Loucy (cell line): ENCODE measurements at regions not wholly inside any gene's neighbourhood (a gene's known extent, or its start where the extent isn't known, plus 50 kb on each side); places are given as distances from the start of the nearest gene placed in this dataset.
A peak's percentile ranks its signal among the peaks of the same experiment; 100 is the strongest.

Experiments
- H2AFZ ChIP-seq: fragments of 200-600 bp; sonication (generic); 2 replicates; pipeline ENCODE4 v1.6.0; 2016; ENCODE audit warnings: antibody characterized with exemption, mild to moderate bottlenecking, low read length, moderate library complexity
- H3F3A ChIP-seq: fragments of 200-600 bp; 2 replicates; pipeline ENCODE4 v1.6.0; 2016; ENCODE audit warnings: antibody characterized with exemption, low read depth, mild to moderate bottlenecking
- H3K27me3 ChIP-seq: fragments of 200-600 bp; sonication (generic); 2 replicates; pipeline ENCODE4 v1.6.1; 2014; ENCODE audit warnings: low read length, mild to moderate bottlenecking; ENCODE audit not compliant: insufficient read depth, poor library complexity, severe bottlenecking
- H3K36me3 ChIP-seq: fragments of 200-600 bp; sonication (generic); 2 replicates; pipeline ENCODE4 v1.6.1; 2016; ENCODE audit warnings: low read length; ENCODE audit not compliant: insufficient read depth
- H3K4me1 ChIP-seq: fragments of 200-600 bp; sonication (generic); 2 replicates; pipeline ENCODE4 v1.5.1; 2014; ENCODE audit warnings: low read length, mild to moderate bottlenecking; ENCODE audit not compliant: insufficient read depth, poor library complexity, severe bottlenecking
- H3K4me2 ChIP-seq: fragments of 200-600 bp; sonication (generic); 2 replicates; pipeline ENCODE4 v1.6.0; 2014; ENCODE audit warnings: antibody characterized with exemption, low read length, low read depth, mild to moderate bottlenecking; ENCODE audit not compliant: poor library complexity, severe bottlenecking
- H3K4me3 ChIP-seq: fragments of 200-600 bp; sonication (generic); 2 replicates; pipeline ENCODE4 v1.5.1; 2014; ENCODE audit warnings: low read length, mild to moderate bottlenecking, mixed read lengths; ENCODE audit not compliant: poor library complexity, severe bottlenecking
- H3K79me2 ChIP-seq: fragments of 200-600 bp; sonication (generic); 2 replicates; pipeline ENCODE4 v1.6.1; 2014; ENCODE audit warnings: low read length; ENCODE audit not compliant: insufficient read depth
- H3K9ac ChIP-seq: fragments of 200-600 bp; sonication (generic); 2 replicates; pipeline ENCODE4 v1.6.0; 2014; ENCODE audit warnings: mild to moderate bottlenecking, low read depth, low read length, moderate library complexity; ENCODE audit not compliant: poor library complexity, severe bottlenecking
- H3K9me2 ChIP-seq: fragments of 200-600 bp; sonication (generic); replicated peaks from 2 replicates; pipeline ENCODE4 v1.6.1; 2016; ENCODE audit warnings: low read depth, low read length, mixed read lengths
- H3K9me3 ChIP-seq: fragments of 200-600 bp; sonication (generic); 2 replicates; pipeline ENCODE4 v1.6.1; 2014; ENCODE audit warnings: mild to moderate bottlenecking, antibody characterized with exemption, low read length, low read depth; ENCODE audit not compliant: insufficient read depth
- H4K20me1 ChIP-seq: fragments of 200-600 bp; sonication (generic); 2 replicates; pipeline ENCODE4 v1.6.0; 2014; ENCODE audit warnings: antibody characterized with exemption, low read length, mild to moderate bottlenecking; ENCODE audit not compliant: insufficient read depth, poor library complexity, severe bottlenecking
- EZH2phosphoT487 ChIP-seq: fragments of 200-600 bp; IDR thresholded peaks from 2 replicates; pipeline ENCODE4 v1.6.1; 2018; ENCODE audit warnings: antibody characterized with exemption, mild to moderate bottlenecking, moderate library complexity, borderline replicate concordance
- TF ChIP-seq, protein P1 (sequence below): fragments of 200-600 bp; sonication (generic); conservative IDR thresholded peaks from 2 replicates; pipeline ENCODE4 v1.5.1; 2014; ENCODE audit warnings: mild to moderate bottlenecking, antibody characterized with exemption, low read length

GRCh38 chr6:88244721-88245120, 78.6 kb upstream of the CNR1 start:
- H3K4me3 ChIP-seq = no peak overlapping the region
- no peak overlapping the region for H2AFZ ChIP-seq
- no peaks in the 10 kb centered on the region for H3F3A ChIP-seq
- H3K9me3 ChIP-seq = no peaks in the 10 kb centered on the region
- no peaks in the 10 kb centered on the region for H3K9me2 ChIP-seq
- H4K20me1 ChIP-seq = no peaks in the 10 kb centered on the region
- no peaks in the 10 kb centered on the region for H3K27me3 ChIP-seq
- no peaks in the 10 kb centered on the region for H3K36me3 ChIP-seq
- no peak overlapping the region for H3K9ac ChIP-seq
- no peaks in the 10 kb centered on the region for H3K4me1 ChIP-seq
- TF ChIP-seq, protein P1, sequence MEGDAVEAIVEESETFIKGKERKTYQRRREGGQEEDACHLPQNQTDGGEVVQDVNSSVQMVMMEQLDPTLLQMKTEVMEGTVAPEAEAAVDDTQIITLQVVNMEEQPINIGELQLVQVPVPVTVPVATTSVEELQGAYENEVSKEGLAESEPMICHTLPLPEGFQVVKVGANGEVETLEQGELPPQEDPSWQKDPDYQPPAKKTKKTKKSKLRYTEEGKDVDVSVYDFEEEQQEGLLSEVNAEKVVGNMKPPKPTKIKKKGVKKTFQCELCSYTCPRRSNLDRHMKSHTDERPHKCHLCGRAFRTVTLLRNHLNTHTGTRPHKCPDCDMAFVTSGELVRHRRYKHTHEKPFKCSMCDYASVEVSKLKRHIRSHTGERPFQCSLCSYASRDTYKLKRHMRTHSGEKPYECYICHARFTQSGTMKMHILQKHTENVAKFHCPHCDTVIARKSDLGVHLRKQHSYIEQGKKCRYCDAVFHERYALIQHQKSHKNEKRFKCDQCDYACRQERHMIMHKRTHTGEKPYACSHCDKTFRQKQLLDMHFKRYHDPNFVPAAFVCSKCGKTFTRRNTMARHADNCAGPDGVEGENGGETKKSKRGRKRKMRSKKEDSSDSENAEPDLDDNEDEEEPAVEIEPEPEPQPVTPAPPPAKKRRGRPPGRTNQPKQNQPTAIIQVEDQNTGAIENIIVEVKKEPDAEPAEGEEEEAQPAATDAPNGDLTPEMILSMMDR = no peak
- H3K79me2 ChIP-seq = no peaks in the 10 kb centered on the region
- no peak overlapping the region for H3K4me2 ChIP-seq

DNA sequence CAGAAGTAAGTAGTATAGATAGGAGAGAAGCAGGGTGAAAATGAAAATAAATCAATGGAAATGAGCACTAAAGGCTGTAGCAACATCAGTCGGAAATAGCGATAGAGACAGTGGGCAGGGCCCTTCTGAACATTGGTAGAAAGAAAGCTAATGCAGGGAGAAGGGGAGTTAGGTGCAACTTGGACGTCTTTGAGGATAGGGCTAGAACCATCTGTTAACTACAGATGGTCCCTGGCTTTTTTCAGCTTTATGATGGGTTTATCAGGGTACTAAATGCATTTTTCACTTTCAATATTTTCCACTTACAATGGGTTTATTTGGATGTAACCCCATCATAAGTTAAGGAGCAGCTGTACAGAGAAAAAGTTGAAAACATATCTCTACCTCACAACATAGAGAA, 72.8 kb upstream of the CNR1 start:
- Histone ChIP-seq H3K27me3 (no peaks in the 10 kb centered on the region), H3K4me2 (no peak overlapping the region), H3F3A (no peaks in the 10 kb centered on the region), H2AFZ (no peak overlapping the region), H3K79me2 (no peaks in the 10 kb centered on the region), H3K4me1 (no peaks in the 10 kb centered on the region), H3K4me3 (no peak overlapping the region), H4K20me1 (no peaks in the 10 kb centered on the region), H3K36me3 (no peaks in the 10 kb centered on the region), H3K9ac (no peak overlapping the region), H3K9me3 (no peaks in the 10 kb centered on the region), H3K9me2 (no peaks in the 10 kb centered on the region)
- TF ChIP-seq, protein P1 = no peak
- no peak for TF ChIP-seq EZH2phosphoT487

DNA sequence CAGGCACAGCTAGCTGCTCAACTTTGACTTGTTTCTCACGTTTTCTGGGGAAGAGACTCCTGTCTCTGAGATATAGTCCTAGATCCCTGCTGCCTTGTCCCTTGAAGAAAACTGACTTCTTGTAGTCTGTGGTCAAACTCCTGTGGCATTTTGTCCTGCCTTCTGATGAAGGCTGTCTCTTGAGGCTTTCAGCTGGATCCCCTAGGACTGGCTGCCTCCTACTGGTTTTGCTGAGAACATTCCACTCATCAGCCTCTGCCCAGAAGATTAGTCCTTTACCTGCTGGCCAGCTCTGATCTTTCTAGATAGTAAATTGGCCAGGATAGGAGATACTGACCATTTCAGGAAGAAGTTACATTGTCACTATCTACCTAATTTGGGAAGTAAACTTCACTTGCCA, 71.9 kb upstream of the CNR1 start:
- TF ChIP-seq, protein P1 = peak; percentile 38
- no peak for TF ChIP-seq EZH2phosphoT487
- H3K9me2 ChIP-seq = no peaks in the 10 kb centered on the region
- H3K9ac ChIP-seq = no peak overlapping the region
- H3K4me2 ChIP-seq = no peak overlapping the region
- H3K27me3 ChIP-seq = no peaks in the 10 kb centered on the region
- H4K20me1 ChIP-seq = no peaks in the 10 kb centered on the region
- no peaks in the 10 kb centered on the region for H3F3A ChIP-seq
- H2AFZ ChIP-seq = no peak overlapping the region
- H3K4me3 ChIP-seq = no peak overlapping the region
- no peaks in the 10 kb centered on the region for H3K4me1 ChIP-seq
- no peaks in the 10 kb centered on the region for H3K79me2 ChIP-seq
- no peaks in the 10 kb centered on the region for H3K9me3 ChIP-seq
- no peaks in the 10 kb centered on the region for H3K36me3 ChIP-seq
